ENCODE measurements at regions not wholly inside any gene's neighbourhood (a gene's known extent, or its start where the extent isn't known, plus 50 kb on each side); places are given as distances from the start of the nearest gene placed in this dataset.

DNA sequence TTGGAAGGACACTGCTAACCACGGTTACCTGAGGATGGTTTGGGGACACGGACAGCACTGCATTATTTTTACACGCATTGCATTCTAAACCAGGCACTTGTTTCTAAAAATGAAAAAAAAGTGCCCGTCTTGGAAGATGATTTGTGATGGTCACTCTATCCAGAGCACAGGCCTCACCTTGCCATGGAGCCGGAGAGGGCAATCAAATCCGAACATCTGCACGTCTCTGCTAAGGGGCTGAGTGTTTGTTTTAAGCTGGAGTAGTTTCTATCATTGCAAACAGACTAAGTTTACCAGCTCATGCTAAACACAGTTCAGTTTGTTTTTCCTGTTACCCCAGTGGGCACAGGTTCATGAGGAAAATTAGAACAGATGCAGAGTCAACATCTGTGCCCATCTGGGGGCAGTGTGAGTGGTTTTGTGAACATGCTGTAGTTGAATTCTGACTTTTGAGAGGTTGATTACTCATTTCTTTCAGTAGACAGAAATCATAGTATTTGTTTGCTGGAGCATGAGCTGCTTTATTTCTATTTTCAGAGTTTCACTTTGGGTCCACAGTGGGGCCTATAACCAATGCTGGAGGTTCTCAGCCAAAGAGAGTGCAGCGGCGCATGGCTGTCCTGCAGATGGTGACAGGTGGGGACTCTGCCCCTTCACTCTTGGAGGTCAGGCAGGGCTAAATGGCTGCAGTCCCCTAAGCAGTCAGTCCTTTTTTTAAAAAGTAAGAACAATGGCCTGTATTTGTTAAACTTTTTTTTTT is 65.4 kb upstream of the ENPP6 start:
- DNase-seq (no peak), ATAC-seq (ENCODE audit: low read depth) (no peak)
- TF ChIP-seq FOS (IDR thresholded peaks at IDR 0.05; ENCODE audit: low read depth, low read length) (no peak), POLR2A (IDR thresholded peaks at IDR 0.05; ENCODE audit: low read depth, low read length) (no peak), NFE2L2 (IDR thresholded peaks at IDR 0.05; ENCODE audit: low read depth, low read length) (no peak), CEBPB (IDR thresholded peaks at IDR 0.05; ENCODE audit: low read depth, low read length) (no peak), MAFK (IDR thresholded peaks at IDR 0.05; ENCODE audit: low read depth, low read length) (no peak), RAD21 (IDR thresholded peaks at IDR 0.05; ENCODE audit: low read length) (no peak), MXI1 (IDR thresholded peaks at IDR 0.05; ENCODE audit: borderline replicate concordance, low read depth, low read length) (no peak), CHD1 (IDR thresholded peaks at IDR 0.05; ENCODE audit: low read depth, low read length) (no peak), RFX5 (IDR thresholded peaks at IDR 0.05; ENCODE audit: low read depth, low read length) (no peak), RCOR1 (IDR thresholded peaks at IDR 0.05; ENCODE audit: insufficient replicate concordance, low read length) (no peak), MAZ (IDR thresholded peaks at IDR 0.05; ENCODE audit: borderline replicate concordance, low read depth, low read length) (no peak), BHLHE40 (IDR thresholded peaks at IDR 0.05; ENCODE audit: low read depth, low read length) (no peak), SMC3 (IDR thresholded peaks at IDR 0.05; ENCODE audit: low read depth, low read length) (no peak)
- TF ChIP-seq, protein P1, sequence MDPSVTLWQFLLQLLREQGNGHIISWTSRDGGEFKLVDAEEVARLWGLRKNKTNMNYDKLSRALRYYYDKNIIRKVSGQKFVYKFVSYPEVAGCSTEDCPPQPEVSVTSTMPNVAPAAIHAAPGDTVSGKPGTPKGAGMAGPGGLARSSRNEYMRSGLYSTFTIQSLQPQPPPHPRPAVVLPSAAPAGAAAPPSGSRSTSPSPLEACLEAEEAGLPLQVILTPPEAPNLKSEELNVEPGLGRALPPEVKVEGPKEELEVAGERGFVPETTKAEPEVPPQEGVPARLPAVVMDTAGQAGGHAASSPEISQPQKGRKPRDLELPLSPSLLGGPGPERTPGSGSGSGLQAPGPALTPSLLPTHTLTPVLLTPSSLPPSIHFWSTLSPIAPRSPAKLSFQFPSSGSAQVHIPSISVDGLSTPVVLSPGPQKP (IDR thresholded peaks at IDR 0.05; ENCODE audit: borderline replicate concordance, low read depth, low read length), result no peak
- TF ChIP-seq, protein P2, sequence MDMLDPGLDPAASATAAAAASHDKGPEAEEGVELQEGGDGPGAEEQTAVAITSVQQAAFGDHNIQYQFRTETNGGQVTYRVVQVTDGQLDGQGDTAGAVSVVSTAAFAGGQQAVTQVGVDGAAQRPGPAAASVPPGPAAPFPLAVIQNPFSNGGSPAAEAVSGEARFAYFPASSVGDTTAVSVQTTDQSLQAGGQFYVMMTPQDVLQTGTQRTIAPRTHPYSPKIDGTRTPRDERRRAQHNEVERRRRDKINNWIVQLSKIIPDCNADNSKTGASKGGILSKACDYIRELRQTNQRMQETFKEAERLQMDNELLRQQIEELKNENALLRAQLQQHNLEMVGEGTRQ (IDR thresholded peaks at IDR 0.05; ENCODE audit: low read depth, low read length), result no peak
- TF ChIP-seq, protein P3, sequence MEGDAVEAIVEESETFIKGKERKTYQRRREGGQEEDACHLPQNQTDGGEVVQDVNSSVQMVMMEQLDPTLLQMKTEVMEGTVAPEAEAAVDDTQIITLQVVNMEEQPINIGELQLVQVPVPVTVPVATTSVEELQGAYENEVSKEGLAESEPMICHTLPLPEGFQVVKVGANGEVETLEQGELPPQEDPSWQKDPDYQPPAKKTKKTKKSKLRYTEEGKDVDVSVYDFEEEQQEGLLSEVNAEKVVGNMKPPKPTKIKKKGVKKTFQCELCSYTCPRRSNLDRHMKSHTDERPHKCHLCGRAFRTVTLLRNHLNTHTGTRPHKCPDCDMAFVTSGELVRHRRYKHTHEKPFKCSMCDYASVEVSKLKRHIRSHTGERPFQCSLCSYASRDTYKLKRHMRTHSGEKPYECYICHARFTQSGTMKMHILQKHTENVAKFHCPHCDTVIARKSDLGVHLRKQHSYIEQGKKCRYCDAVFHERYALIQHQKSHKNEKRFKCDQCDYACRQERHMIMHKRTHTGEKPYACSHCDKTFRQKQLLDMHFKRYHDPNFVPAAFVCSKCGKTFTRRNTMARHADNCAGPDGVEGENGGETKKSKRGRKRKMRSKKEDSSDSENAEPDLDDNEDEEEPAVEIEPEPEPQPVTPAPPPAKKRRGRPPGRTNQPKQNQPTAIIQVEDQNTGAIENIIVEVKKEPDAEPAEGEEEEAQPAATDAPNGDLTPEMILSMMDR (conservative IDR thresholded peaks at IDR 0.05; ENCODE audit: low read depth, low read length), result no peak
- H2BK5ac ChIP-seq (ENCODE audit: low read depth, low read length, poor library complexity, severe bottlenecking), result no peak overlapping the region
- no peaks in the 10 kb centered on the region for H3K27me3 ChIP-seq (ENCODE audit: control insufficient read depth, insufficient read depth, low read length)
- H3K79me1 ChIP-seq (ENCODE audit: low read depth in 1 of 2, low read length in 2 of 2), result no peaks in the 10 kb centered on the region
- H3K27ac ChIP-seq (ENCODE audit: insufficient read depth, low read length), result no peak overlapping the region
- no peak overlapping the region for H4K8ac ChIP-seq (ENCODE audit: low read depth in 2 of 2, low read length in 2 of 2)
- no peak overlapping the region for H2BK15ac ChIP-seq (ENCODE audit: low read depth, low read length)
- H2BK20ac ChIP-seq (ENCODE audit: low read depth, low read length), result no peak overlapping the region
- no peak overlapping the region for H2AK9ac ChIP-seq (replicated peaks; ENCODE audit: low read depth, low read length, poor library complexity)
- no peak overlapping the region for H3K9ac ChIP-seq (ENCODE audit: low read depth, low read length)
- H3K23ac ChIP-seq (ENCODE audit: low read depth, low read length), result no peak overlapping the region
- H3K9me3 ChIP-seq (ENCODE audit: control insufficient read depth, insufficient read depth, low read length), result no peaks in the 10 kb centered on the region
- H3K18ac ChIP-seq (ENCODE audit: low read depth, low read length), result no peak overlapping the region
- no peak overlapping the region for H2BK120ac ChIP-seq (ENCODE audit: low read depth, low read length)
- no peak overlapping the region for H3K4ac ChIP-seq (ENCODE audit: low read depth, low read length)
- H3K4me3 ChIP-seq (ENCODE audit: insufficient read depth, low read depth, low read length), result no peak overlapping the region
- no TSS peak for BruUV-seq (replicated peaks)
- intact Hi-C loops (cut with micrococcal nuclease), result no loop called here
- peaks cover 4% of the 10 kb centered on the region; the same call in 1 of the 2 replicates for H3K4me1 ChIP-seq (ENCODE audit: control insufficient read depth, insufficient read depth, low read length)
- H4K91ac ChIP-seq (ENCODE audit: insufficient read depth, low read depth, low read length), result no peak overlapping the region
- no peak overlapping the region for H3K4me2 ChIP-seq (ENCODE audit: low read depth, low read length)
- no peak overlapping the region for H3K14ac ChIP-seq (replicated peaks; ENCODE audit: low read depth, low read length)
- no peaks in the 10 kb centered on the region for H3K36me3 ChIP-seq (ENCODE audit: control insufficient read depth, insufficient read depth, low read length)
- in situ Hi-C loops (cut with MboI; ENCODE audit: low sequenced_read_pairs), result no loop called here
- no peak overlapping the region for H4K5ac ChIP-seq (ENCODE audit: low read depth, low read length)
- H2AK5ac ChIP-seq (ENCODE audit: low read depth, low read length), result no peak overlapping the region
- H3K9me1 ChIP-seq (ENCODE audit: insufficient read depth, low read length), result no peaks in the 10 kb centered on the region
- no peak overlapping the region for H3K56ac ChIP-seq (ENCODE audit: extremely low read depth, insufficient read depth, low read length)
- CTCF ChIA-PET, result interaction anchor here (0.8 kb wide), 1 partner anchor 9 kb away, joined by 3 read pairs; no protein-coding TSS in a partner anchor
- POLR2A ChIA-PET (ENCODE audit: unreplicated experiment), result no interaction called here
- dilution Hi-C loops (cut with HindIII; ENCODE audit: low sequenced_read_pairs, unreplicated experiment), result no loop called here
- 94% methylated on average over 6 of the region's 9 CpGs; no CpG with 5 or more reads in 1 of the 2 experiments for WGBS, 2 experiments (ENCODE audit: extremely low coverage in 2 of 2, insufficient read length in 1 of 2)
- no peaks in the 10 kb centered on the region for H4K20me1 ChIP-seq (ENCODE audit: insufficient read depth, low read length)
- no peak overlapping the region for H2AFZ ChIP-seq (replicated peaks; ENCODE audit: low read length, poor library complexity)

Measured in IMR-90 (cell line).